Astrocyte of the spinal cord (primary cell): ENCODE measurements at regions not wholly inside any gene's neighbourhood (a gene's known extent, or its start where the extent isn't known, plus 50 kb on each side); places are given as distances from the start of the nearest gene placed in this dataset.
"Not testable (repeated sequence)": the region's sequence is repeated elsewhere in the genome, so short reads cannot be mapped to it uniquely, and the experiment has no call there.

Experiments
- DNase-seq: peaks from one replicate; pipeline ENCODE4 v3.0.0; 2011; ENCODE audit warnings: low read depth, low spot score
- H3K4me3 ChIP-seq: 2 replicates; pipeline ENCODE4 v1.5.1; 2011; ENCODE audit warnings: low read depth, mild to moderate bottlenecking, low read length, moderate library complexity
- in situ Hi-C: cut with HindIII; loops from 2 replicates; pipeline ENCODE4 v1.10.0; 2017; ENCODE audit warnings: low sequenced_read_pairs
- TF ChIP-seq, protein P1 (sequence below): IDR thresholded peaks from 2 replicates; pipeline ENCODE4 v1.5.1; 2012; ENCODE audit warnings: low read depth, mild to moderate bottlenecking, low read length, inconsistent platforms

- DNase-seq = no peak
- no peak overlapping the region for H3K4me3 ChIP-seq
- TF ChIP-seq, protein P1, sequence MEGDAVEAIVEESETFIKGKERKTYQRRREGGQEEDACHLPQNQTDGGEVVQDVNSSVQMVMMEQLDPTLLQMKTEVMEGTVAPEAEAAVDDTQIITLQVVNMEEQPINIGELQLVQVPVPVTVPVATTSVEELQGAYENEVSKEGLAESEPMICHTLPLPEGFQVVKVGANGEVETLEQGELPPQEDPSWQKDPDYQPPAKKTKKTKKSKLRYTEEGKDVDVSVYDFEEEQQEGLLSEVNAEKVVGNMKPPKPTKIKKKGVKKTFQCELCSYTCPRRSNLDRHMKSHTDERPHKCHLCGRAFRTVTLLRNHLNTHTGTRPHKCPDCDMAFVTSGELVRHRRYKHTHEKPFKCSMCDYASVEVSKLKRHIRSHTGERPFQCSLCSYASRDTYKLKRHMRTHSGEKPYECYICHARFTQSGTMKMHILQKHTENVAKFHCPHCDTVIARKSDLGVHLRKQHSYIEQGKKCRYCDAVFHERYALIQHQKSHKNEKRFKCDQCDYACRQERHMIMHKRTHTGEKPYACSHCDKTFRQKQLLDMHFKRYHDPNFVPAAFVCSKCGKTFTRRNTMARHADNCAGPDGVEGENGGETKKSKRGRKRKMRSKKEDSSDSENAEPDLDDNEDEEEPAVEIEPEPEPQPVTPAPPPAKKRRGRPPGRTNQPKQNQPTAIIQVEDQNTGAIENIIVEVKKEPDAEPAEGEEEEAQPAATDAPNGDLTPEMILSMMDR = no peak
- in situ Hi-C loops = no loop called here
Observed at GRCh38 chr13:69274231-69274630, 833.4 kb upstream of the ATXN8OS start.

GRCh38 chr13:69264362-69265334 lies 843.0 kb upstream of the ATXN8OS start:
- no peak overlapping the region for H3K4me3 ChIP-seq
- DNase-seq = no peak
- TF ChIP-seq, protein P1 = no peak
- in situ Hi-C loops = no loop called here

GRCh38 chr13:69243366-69243765 lies 864.3 kb upstream of the ATXN8OS start:
- in situ Hi-C loops = no loop called here
- no peak for DNase-seq
- no peak overlapping the region for H3K4me3 ChIP-seq
- TF ChIP-seq, protein P1 = no peak

- TF ChIP-seq, protein P1 = no peak
- in situ Hi-C loops = no loop called here
- H3K4me3 ChIP-seq = no peak overlapping the region
- no peak for DNase-seq
Observed at GRCh38 chr13:69234171-69234570, 873.5 kb upstream of the ATXN8OS start.

GRCh38 chr13:69226427-69226826 lies 881.2 kb upstream of the ATXN8OS start:
- H3K4me3 ChIP-seq = no peak overlapping the region
- in situ Hi-C loops = no loop called here
- TF ChIP-seq, protein P1 = no peak
- no peak for DNase-seq

DNA sequence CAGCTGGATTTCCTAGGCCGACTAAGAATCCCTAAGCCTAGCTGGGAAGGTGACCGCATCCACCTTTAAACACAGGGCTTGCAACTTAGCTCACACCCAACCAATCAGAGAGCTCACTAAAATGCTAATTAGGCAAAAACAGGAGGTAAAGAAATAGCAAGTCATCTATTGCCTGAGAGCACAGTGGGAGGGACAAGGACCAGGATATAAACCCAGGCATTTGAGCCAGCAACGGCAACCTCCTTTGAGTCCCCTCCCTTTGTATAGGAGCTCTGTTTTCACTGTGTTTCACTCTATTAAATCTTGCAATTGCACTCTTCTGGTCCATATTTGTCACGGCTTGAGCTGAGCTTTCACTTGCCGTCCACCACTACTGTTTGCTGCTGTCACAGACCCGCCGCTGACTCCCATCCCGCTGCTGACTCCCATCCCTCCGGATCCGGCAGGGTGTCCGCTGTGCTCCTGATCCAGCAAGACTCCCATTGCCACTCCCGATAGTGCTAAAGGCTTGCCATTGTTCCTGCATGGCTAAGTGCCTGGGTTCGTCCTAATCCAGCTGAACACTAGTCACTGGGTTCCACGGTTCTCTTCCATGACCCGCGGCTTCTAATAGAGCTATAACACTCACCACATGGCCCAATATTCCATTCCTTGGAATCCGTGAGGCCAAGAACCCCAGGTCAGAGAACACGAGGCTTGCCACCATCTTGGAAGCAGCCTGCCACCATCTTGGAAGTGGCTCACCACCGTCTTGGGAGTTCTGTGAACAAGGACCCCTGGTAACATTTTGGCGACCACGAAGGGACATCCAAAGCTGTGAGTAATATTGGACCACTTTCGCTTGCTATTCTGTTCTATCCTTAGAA lies 885.8 kb upstream of the ATXN8OS start:
- DNase-seq, in situ Hi-C loops: not testable (repeated sequence)

More for the DNA sequence above, 885.8 kb upstream of the ATXN8OS start:
- not testable (repeated sequence) for H3K4me3 ChIP-seq
